H1 (cell line): ENCODE measurements at regions not wholly inside any gene's neighbourhood (a gene's known extent, or its start where the extent isn't known, plus 50 kb on each side); places are given as distances from the start of the nearest gene placed in this dataset.

Source experiments
- CTCF ChIA-PET: fragments of 300-600 bp; sonication (Branson Sonifier 250); formaldehyde crosslinking; loops from one replicate; lab custom pipeline; 2021; ENCODE audit not compliant: partially characterized antibody; lab: Charles Lee
- POLR2A ChIA-PET: fragments of 300-600 bp; sonication (Branson Sonifier 250); formaldehyde crosslinking; loops from one replicate; lab custom pipeline; 2021; ENCODE audit warnings: inconsistent platforms; ENCODE audit not compliant: partially characterized antibody; lab: Charles Lee
- DNase-seq, 2 experiments: peaks; one replicate each; pipeline versions ENCODE4 v3.0.0 to v3.0.0-alpha.2; 2010 to 2022; ENCODE audit warnings: low spot score in 2 of 2, low read depth in 1 of 2, mixed read lengths in 1 of 2
- FAIRE-seq: peaks from 2 replicates; lab custom pipeline; 2011; peaks lifted over from hg19 to GRCh38; lab: Jason Lieb, UNC
- H2AFZ ChIP-seq: 2 replicates; pipeline ENCODE4 v1.8.1; 2012; ENCODE audit warnings: low read length, inconsistent platforms
- H2AK5ac ChIP-seq: 2 replicates; pipeline ENCODE4 v1.6.1; 2013; ENCODE audit warnings: low read depth, low read length
- H2BK120ac ChIP-seq: replicated peaks from 2 replicates; pipeline ENCODE3; 2013; ENCODE audit warnings: low read depth, low read length, inconsistent platforms
- H2BK12ac ChIP-seq: 2 replicates; pipeline ENCODE4 v1.6.1; 2013; ENCODE audit warnings: low read depth, low read length
- H2BK15ac ChIP-seq: 2 replicates; pipeline ENCODE4 v1.6.1; 2013; ENCODE audit warnings: low read length
- H2BK20ac ChIP-seq: 2 replicates; pipeline ENCODE4 v1.6.1; 2013; ENCODE audit warnings: low read length
- H2BK5ac ChIP-seq: 2 replicates; pipeline ENCODE4 v1.6.1; 2013; ENCODE audit warnings: low read depth, low read length
- H3K14ac ChIP-seq: 2 replicates; pipeline ENCODE4 v1.6.1; 2013; ENCODE audit warnings: inconsistent platforms; ENCODE audit not compliant: insufficient read length
- H3K18ac ChIP-seq: 2 replicates; pipeline ENCODE4 v1.6.1; 2013; ENCODE audit warnings: low read length; ENCODE audit errors: extremely low read depth
- H3K23ac ChIP-seq: 2 replicates; pipeline ENCODE4 v1.6.1; 2013; ENCODE audit warnings: inconsistent platforms; ENCODE audit not compliant: insufficient read length
- H3K23me2 ChIP-seq: 2 replicates; pipeline ENCODE4 v1.6.1; 2013; ENCODE audit warnings: low read depth, low read length
- H3K27ac ChIP-seq: 2 replicates; pipeline ENCODE4 v1.6.1; 2011; ENCODE audit warnings: low read depth, low read length, inconsistent platforms
- H3K27me3 ChIP-seq, 4 experiments: replicated peaks in 1 of 4; 1 replicate in 1 of 4; 2 replicates in 3 of 4; pipeline versions ENCODE4 v1.6.1 to v1.8.1; 2011 to 2013; ENCODE audit warnings: low read length in 3 of 4, mild to moderate bottlenecking in 3 of 4, inconsistent platforms in 2 of 4, mixed read lengths in 2 of 4, moderate library complexity in 1 of 4; ENCODE audit not compliant: control insufficient read depth in 3 of 4, insufficient read depth in 3 of 4; ENCODE audit errors: extremely low read depth in 1 of 4
- H3K36me3 ChIP-seq, 4 experiments: 2 replicates each; pipeline versions ENCODE4 v1.6.1 to v1.8.1; 2011 to 2013; ENCODE audit warnings: mild to moderate bottlenecking in 4 of 4, low read length in 3 of 4, moderate library complexity in 2 of 4, control low read depth in 1 of 4, inconsistent platforms in 1 of 4; ENCODE audit not compliant: insufficient read depth in 4 of 4, control insufficient read depth in 2 of 4
- H3K4ac ChIP-seq: replicated peaks from 2 replicates; pipeline ENCODE3; 2013; ENCODE audit warnings: low read length, low read depth, mixed read lengths, inconsistent platforms; ENCODE audit not compliant: insufficient read length
- H3K4me1 ChIP-seq, 4 experiments: replicated peaks in 1 of 4; 1 replicate in 1 of 4; 2 replicates in 3 of 4; pipeline versions ENCODE4 v1.6.1 to v1.8.1; 2011 to 2013; ENCODE audit warnings: low read length in 3 of 4, inconsistent platforms in 2 of 4, mixed read lengths in 1 of 4; ENCODE audit not compliant: insufficient read depth in 4 of 4, control insufficient read depth in 3 of 4
- H3K4me2 ChIP-seq, 2 experiments: 2 replicates each; pipeline versions ENCODE4 v1.6.1 to v1.8.1; 2011 to 2013; ENCODE audit warnings: low read depth in 2 of 2, low read length in 2 of 2, control low read depth in 1 of 2, inconsistent platforms in 1 of 2, mild to moderate bottlenecking in 1 of 2; ENCODE audit not compliant: insufficient read depth in 1 of 2
- H3K4me3 ChIP-seq, 4 experiments: fragments of 200-600, 300-600 bp in 1 of 4; sonication (generic), shearing (Covaris generic), sonication (Bioruptor Twin) in 1 of 4; 2 replicates each; pipeline versions ENCODE4 v1.5.1 to v1.8.1; 2011 to 2016; ENCODE audit warnings: low read length in 4 of 4, low read depth in 3 of 4, control low read depth in 2 of 4, inconsistent platforms in 2 of 4, mild to moderate bottlenecking in 2 of 4, mixed read lengths in 1 of 4, moderate library complexity in 1 of 4; ENCODE audit not compliant: insufficient read depth in 2 of 4; ENCODE audit errors: extremely low read depth in 1 of 4
- H3K56ac ChIP-seq: replicated peaks from 2 replicates; pipeline ENCODE3; 2013; ENCODE audit warnings: low read depth, mild to moderate bottlenecking, mixed read lengths, low read length, inconsistent platforms; ENCODE audit not compliant: insufficient read length
- H3K79me1 ChIP-seq: 2 replicates; pipeline ENCODE4 v1.6.1; 2013; ENCODE audit warnings: low read depth, low read length, control low read depth
- H3K79me2 ChIP-seq, 2 experiments: 2 replicates each; pipeline versions ENCODE4 v1.6.1 to v1.8.1; 2012 to 2013; ENCODE audit warnings: low read length in 2 of 2, mild to moderate bottlenecking in 2 of 2, inconsistent platforms in 1 of 2; ENCODE audit not compliant: insufficient read depth in 2 of 2, control insufficient read depth in 1 of 2
- H3K9ac ChIP-seq, 4 experiments: replicated peaks in 1 of 4; 1 replicate in 1 of 4; 2 replicates in 3 of 4; pipeline versions ENCODE4 v1.6.1 to v1.8.1; 2011 to 2013; ENCODE audit warnings: low read depth in 3 of 4, low read length in 3 of 4, control low read depth in 2 of 4, mild to moderate bottlenecking in 2 of 4, moderate library complexity in 2 of 4, inconsistent platforms in 1 of 4; ENCODE audit errors: extremely low read depth in 1 of 4
- H3K9me3 ChIP-seq, 2 experiments: 2 replicates each; pipeline versions ENCODE4 v1.6.1 to v1.8.1; 2012 to 2013; ENCODE audit warnings: mild to moderate bottlenecking in 2 of 2, moderate library complexity in 2 of 2, control low read depth in 1 of 2, inconsistent platforms in 1 of 2, low read depth in 1 of 2, low read length in 1 of 2, mixed read lengths in 1 of 2; ENCODE audit not compliant: insufficient read depth in 2 of 2
- H4K20me1 ChIP-seq, 2 experiments: replicated peaks in 1 of 2; 2 replicates each; pipeline versions ENCODE3 to v1.8.1; 2011 to 2013; ENCODE audit warnings: inconsistent platforms in 2 of 2, low read length in 2 of 2, mild to moderate bottlenecking in 1 of 2; ENCODE audit not compliant: insufficient read depth in 2 of 2, control insufficient read depth in 1 of 2
- H4K5ac ChIP-seq: 2 replicates; pipeline ENCODE4 v1.6.1; 2013; ENCODE audit warnings: low read length, low read depth, mixed read lengths, inconsistent platforms; ENCODE audit not compliant: insufficient read length
- H4K8ac ChIP-seq: 2 replicates; pipeline ENCODE4 v1.8.0; 2013; ENCODE audit warnings: mild to moderate bottlenecking, moderate library complexity, low read length, inconsistent platforms; ENCODE audit not compliant: insufficient read depth; ENCODE audit errors: extremely low read depth
- H4K91ac ChIP-seq: replicated peaks from 2 replicates; pipeline ENCODE3; 2013; ENCODE audit warnings: low read length, mixed read lengths, inconsistent platforms; ENCODE audit not compliant: insufficient read length
- ASH2L ChIP-seq: fragments of 200-600, 300-600 bp; sonication (generic); IDR thresholded peaks from one replicate; pipeline ENCODE4 v1.7.1; 2017; ENCODE audit warnings: low read length
- CREB1 ChIP-seq: IDR thresholded peaks from 2 replicates; pipeline ENCODE4 v1.6.1; 2012; ENCODE audit warnings: inconsistent platforms
- EGR1 ChIP-seq: IDR thresholded peaks from 2 replicates; pipeline ENCODE4 v1.6.1; 2011; ENCODE audit warnings: low read depth, low read length, borderline replicate concordance
- KDM4A ChIP-seq: IDR thresholded peaks from one replicate; pipeline ENCODE4 v1.7.1; 2012; ENCODE audit warnings: low read depth, mild to moderate bottlenecking, moderate library complexity, low read length, inconsistent platforms; ENCODE audit not compliant: severe bottlenecking
- MAFK ChIP-seq: IDR thresholded peaks from 2 replicates; pipeline ENCODE4 v1.6.1; 2012; ENCODE audit warnings: low read depth, mild to moderate bottlenecking, improper control_type of control experiment, low read length
- POU5F1 ChIP-seq: IDR thresholded peaks from 2 replicates; pipeline ENCODE4 v1.6.1; 2011; ENCODE audit warnings: low read depth, mild to moderate bottlenecking, low read length, moderate library complexity
- RBBP5 ChIP-seq: IDR thresholded peaks from 2 replicates; pipeline ENCODE4 v1.7.1; 2012; ENCODE audit warnings: low read depth, mild to moderate bottlenecking, inconsistent platforms, low read length, moderate library complexity, borderline replicate concordance
- SIN3A ChIP-seq, 2 experiments: IDR thresholded peaks in 1 of 2; conservative IDR thresholded peaks in 1 of 2; 2 replicates each; pipeline ENCODE4 v1.6.1; 2011 to 2012; ENCODE audit warnings: low read length in 2 of 2, improper control_type of control experiment in 1 of 2, low read depth in 1 of 2, mild to moderate bottlenecking in 1 of 2
- SIX5 ChIP-seq: IDR thresholded peaks from 2 replicates; pipeline ENCODE4 v1.6.1; 2011; ENCODE audit warnings: mild to moderate bottlenecking, low read depth, low read length
- WGBS, 2 experiments: shearing (Covaris generic) in 1 of 2; methylation state at CpG; one replicate each; pipeline versions ENCODE4 v1.1.6 to v1.1.7; 2013 to 2015; ENCODE audit warnings: low lambda C conversion rate in 2 of 2, mixed read lengths in 2 of 2, inconsistent platforms in 1 of 2, low coverage in 1 of 2, missing lambda C conversion rate in 1 of 2; ENCODE audit not compliant: insufficient replicate concordance in 2 of 2, insufficient coverage in 1 of 2, insufficient read length in 1 of 2; ENCODE audit errors: extremely low coverage in 1 of 2, missing lambda C conversion rate in 1 of 2; 5-methylcytosine and 5-hydroxymethylcytosine counted together

DNA sequence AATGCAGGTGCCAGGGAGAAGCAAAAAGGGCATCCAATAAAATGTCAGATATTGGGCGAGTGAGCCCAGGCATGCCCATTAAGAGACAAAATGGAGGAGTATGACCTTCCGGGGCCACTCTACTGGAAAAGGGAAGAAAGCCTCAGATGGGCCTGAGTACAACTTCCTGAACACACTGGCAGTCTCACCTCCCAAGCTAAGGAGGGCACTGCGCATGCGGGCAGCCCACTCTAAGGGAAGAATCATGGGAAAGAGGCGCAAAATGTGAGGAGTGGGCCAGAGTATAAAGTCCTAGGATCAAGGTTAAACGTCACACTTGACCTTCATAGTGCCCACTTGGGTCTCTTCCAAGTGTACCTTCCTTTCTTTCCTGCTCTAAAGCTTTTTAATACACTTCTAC lies 63.5 kb downstream of the TIGD2 start:
- H3K23ac ChIP-seq: no peak overlapping the region
- no peak for TF ChIP-seq KDM4A
- TF ChIP-seq MAFK: no peak
- TF ChIP-seq RBBP5: no peak
- TF ChIP-seq CREB1: no peak
- TF ChIP-seq SIX5: no peak
- no peak for TF ChIP-seq POU5F1
- TF ChIP-seq EGR1: no peak
- TF ChIP-seq SIN3A (conservative IDR thresholded peaks at IDR 0.05 in 1 of 2, IDR thresholded peaks at IDR 0.05 in 1 of 2; ENCODE audit: low read depth in 1 of 2, low read length in 2 of 2): no peak
- TF ChIP-seq ASH2L: no peak
- TF ChIP-seq, all 59 proteins: peak for 0
- no peak for DNase-seq
- H4K20me1 ChIP-seq: no peaks in the 10 kb centered on the region
- H3K27me3 ChIP-seq: no peaks in the 10 kb centered on the region
- no peak overlapping the region for H4K5ac ChIP-seq
- H3K9ac ChIP-seq: no peak overlapping the region
- ChIA-PET CTCF (no interaction called here), POLR2A (no interaction called here)
- no peak overlapping the region for H3K4ac ChIP-seq
- H3K4me3 ChIP-seq: no peak overlapping the region
- no peak overlapping the region for H4K8ac ChIP-seq
- no peak overlapping the region for H2BK20ac ChIP-seq
- H2BK12ac ChIP-seq: no peak overlapping the region
- no peak overlapping the region for H3K56ac ChIP-seq
- H2BK5ac ChIP-seq: no peak overlapping the region
- 94% methylated on average over 6 of the region's 6 CpGs; no CpG with 5 or more reads in 1 of the 2 experiments for WGBS, 2 experiments
- H3K4me2 ChIP-seq: no peak overlapping the region
- no peak overlapping the region for H3K27ac ChIP-seq
- H2AFZ ChIP-seq: no peak overlapping the region; the same call in 1 of the 2 replicates
- no peaks in the 10 kb centered on the region for H3K79me2 ChIP-seq
- H3K4me1 ChIP-seq: peaks cover 0 to 4% (median 0%) of the 10 kb centered on the region in 4 experiments; a peak in 1 of 7 replicates
- no peak for FAIRE-seq
- H4K91ac ChIP-seq: no peak overlapping the region
- no peak overlapping the region for H3K18ac ChIP-seq
- H2BK120ac ChIP-seq: no peak overlapping the region
- H3K36me3 ChIP-seq: no peaks in the 10 kb centered on the region
- no peak overlapping the region for H3K14ac ChIP-seq
- no peaks in the 10 kb centered on the region for H3K23me2 ChIP-seq
- H3K9me3 ChIP-seq: no peaks in the 10 kb centered on the region
- H2AK5ac ChIP-seq: no peak overlapping the region
- no peak overlapping the region for H2BK15ac ChIP-seq
- H3K79me1 ChIP-seq: no peaks in the 10 kb centered on the region
